Neural crest cell (in vitro differentiated cells): ENCODE measurements at regions not wholly inside any gene's neighbourhood (a gene's known extent, or its start where the extent isn't known, plus 50 kb on each side); places are given as distances from the start of the nearest gene placed in this dataset.

Experiments used
- DNase-seq: peaks from one replicate; pipeline ENCODE4 v3.0.0; 2021; ENCODE audit warnings: low read depth, mixed read lengths, low spot score
- H3K27ac Mint-ChIP-seq: one replicate; pipeline ENCODE4 v1.8.0; 2021; ENCODE audit warnings: mild to moderate bottlenecking, mixed read lengths; ENCODE audit not compliant: unreplicated experiment
- H3K27me3 Mint-ChIP-seq: 2 replicates; pipeline ENCODE4 v1.8.0; 2021; ENCODE audit warnings: low read depth, mild to moderate bottlenecking, mixed read lengths
- H3K36me3 Mint-ChIP-seq: 2 replicates; pipeline ENCODE4 v1.8.0; 2021; ENCODE audit warnings: low read depth, mild to moderate bottlenecking, mixed read lengths
- H3K4me1 Mint-ChIP-seq: 2 replicates; pipeline ENCODE4 v1.8.0; 2021; ENCODE audit warnings: mixed read lengths
- H3K4me3 Mint-ChIP-seq: one replicate; pipeline ENCODE4 v1.8.0; 2021; ENCODE audit warnings: mild to moderate bottlenecking, mixed read lengths
- H3K9me3 Mint-ChIP-seq: 2 replicates; pipeline ENCODE4 v1.8.0; 2021; ENCODE audit warnings: mixed read lengths
- TF ChIP-seq, protein P1 (sequence below): fragments of 200-600 bp; sonication (generic); conservative IDR thresholded peaks from 2 replicates; pipeline ENCODE4 v1.5.0; 2021; ENCODE audit warnings: antibody characterized with exemption, mild to moderate bottlenecking

DNA sequence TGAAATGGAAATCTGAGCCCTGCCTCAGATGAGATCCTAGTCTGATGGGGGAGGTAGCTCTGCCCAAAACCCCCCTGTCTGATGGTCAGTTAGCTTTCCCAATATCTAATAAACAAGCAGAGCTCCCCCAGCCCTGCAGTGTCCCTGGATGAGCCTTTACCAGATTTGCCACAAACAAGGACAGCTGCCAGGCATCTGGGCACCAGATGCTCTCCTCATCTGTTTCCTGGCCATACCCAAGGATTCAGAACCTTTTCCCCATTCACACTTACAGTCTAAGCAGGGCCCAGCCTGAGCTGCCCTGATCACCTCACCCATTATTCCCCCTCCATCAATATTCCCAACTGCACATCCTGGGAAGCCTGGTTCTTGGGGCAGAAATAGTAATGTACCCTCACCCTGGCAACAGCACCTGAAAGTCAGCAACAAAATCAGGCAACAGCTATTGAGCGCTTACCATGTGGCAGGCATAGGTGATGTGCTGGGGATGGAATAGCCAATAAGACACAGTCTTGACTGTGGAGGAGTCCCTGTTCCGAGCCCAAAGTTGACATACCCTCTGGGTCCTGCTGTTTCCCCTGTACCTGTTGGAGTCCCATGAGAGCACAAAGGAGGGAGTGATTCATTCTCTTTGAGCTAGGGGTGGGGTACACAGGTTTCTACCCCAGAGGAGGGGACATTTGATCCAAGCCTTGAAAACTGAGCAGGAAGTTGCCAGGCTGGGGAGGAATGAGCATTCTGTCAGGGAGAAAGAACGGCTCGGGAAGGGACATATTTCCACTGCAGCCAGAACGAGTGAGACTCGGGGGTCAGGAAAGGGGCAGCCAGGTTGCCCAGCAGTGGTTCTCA is 147.4 kb downstream of the TMEM132E start:
- no peak overlapping the region for H3K27ac Mint-ChIP-seq
- peaks cover 9% of the 10 kb centered on the region for H3K4me1 Mint-ChIP-seq
- H3K4me3 Mint-ChIP-seq, result no peak overlapping the region
- DNase-seq, result no peak
- H3K27me3 Mint-ChIP-seq, result peaks cover 44% of the 10 kb centered on the region
- TF ChIP-seq, protein P1, sequence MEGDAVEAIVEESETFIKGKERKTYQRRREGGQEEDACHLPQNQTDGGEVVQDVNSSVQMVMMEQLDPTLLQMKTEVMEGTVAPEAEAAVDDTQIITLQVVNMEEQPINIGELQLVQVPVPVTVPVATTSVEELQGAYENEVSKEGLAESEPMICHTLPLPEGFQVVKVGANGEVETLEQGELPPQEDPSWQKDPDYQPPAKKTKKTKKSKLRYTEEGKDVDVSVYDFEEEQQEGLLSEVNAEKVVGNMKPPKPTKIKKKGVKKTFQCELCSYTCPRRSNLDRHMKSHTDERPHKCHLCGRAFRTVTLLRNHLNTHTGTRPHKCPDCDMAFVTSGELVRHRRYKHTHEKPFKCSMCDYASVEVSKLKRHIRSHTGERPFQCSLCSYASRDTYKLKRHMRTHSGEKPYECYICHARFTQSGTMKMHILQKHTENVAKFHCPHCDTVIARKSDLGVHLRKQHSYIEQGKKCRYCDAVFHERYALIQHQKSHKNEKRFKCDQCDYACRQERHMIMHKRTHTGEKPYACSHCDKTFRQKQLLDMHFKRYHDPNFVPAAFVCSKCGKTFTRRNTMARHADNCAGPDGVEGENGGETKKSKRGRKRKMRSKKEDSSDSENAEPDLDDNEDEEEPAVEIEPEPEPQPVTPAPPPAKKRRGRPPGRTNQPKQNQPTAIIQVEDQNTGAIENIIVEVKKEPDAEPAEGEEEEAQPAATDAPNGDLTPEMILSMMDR, result no peak
- H3K36me3 Mint-ChIP-seq, result no peaks in the 10 kb centered on the region
- peaks cover under 1% of the 10 kb centered on the region for H3K9me3 Mint-ChIP-seq

DNA sequence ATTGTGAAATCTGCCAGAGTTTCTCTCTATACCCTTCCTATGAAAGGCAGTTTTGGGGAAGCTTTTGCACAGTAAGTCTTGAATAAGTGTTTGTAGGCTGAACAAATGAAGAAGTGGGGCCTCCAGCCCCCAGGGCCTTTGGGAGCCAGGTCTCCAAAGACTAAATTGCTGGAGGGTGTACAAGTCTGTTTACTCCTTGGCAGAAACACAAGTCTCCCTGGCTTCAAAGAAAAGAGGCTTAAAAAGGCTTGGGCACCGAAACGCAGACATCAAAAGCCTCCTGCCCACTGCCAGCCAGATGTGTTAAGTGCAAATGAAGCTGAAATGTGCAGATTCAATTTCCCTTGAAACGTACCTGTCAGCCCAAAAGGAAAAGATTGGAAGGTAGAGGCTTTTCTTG is 146.3 kb downstream of the TMEM132E start:
- Mint-ChIP-seq H3K9me3 (no peaks in the 10 kb centered on the region), H3K27ac (no peak overlapping the region), H3K36me3 (no peaks in the 10 kb centered on the region), H3K4me3 (no peak overlapping the region), H3K27me3 (peaks cover 46% of the 10 kb centered on the region), H3K4me1 (peaks cover 9% of the 10 kb centered on the region)
- TF ChIP-seq, protein P1, result no peak
- DNase-seq, result no peak

- no peak for DNase-seq
- TF ChIP-seq, protein P1, result no peak
- Mint-ChIP-seq H3K27ac (no peak overlapping the region), H3K27me3 (peaks cover 48% of the 10 kb centered on the region), H3K4me3 (no peak overlapping the region), H3K36me3 (no peaks in the 10 kb centered on the region), H3K9me3 (no peaks in the 10 kb centered on the region), H3K4me1 (peaks cover 9% of the 10 kb centered on the region)
These were observed 145.6 kb downstream of the TMEM132E start for GRCh38 chr17:34725008-34725407.

GRCh38 chr17:34723875-34724274 is 144.5 kb downstream of the TMEM132E start:
- DNase-seq, result no peak
- Mint-ChIP-seq H3K4me3 (no peak overlapping the region), H3K27me3 (peaks cover 48% of the 10 kb centered on the region), H3K9me3 (no peaks in the 10 kb centered on the region), H3K36me3 (no peaks in the 10 kb centered on the region), H3K4me1 (peaks cover 9% of the 10 kb centered on the region), H3K27ac (no peak overlapping the region)
- TF ChIP-seq, protein P1, result no peak

DNA sequence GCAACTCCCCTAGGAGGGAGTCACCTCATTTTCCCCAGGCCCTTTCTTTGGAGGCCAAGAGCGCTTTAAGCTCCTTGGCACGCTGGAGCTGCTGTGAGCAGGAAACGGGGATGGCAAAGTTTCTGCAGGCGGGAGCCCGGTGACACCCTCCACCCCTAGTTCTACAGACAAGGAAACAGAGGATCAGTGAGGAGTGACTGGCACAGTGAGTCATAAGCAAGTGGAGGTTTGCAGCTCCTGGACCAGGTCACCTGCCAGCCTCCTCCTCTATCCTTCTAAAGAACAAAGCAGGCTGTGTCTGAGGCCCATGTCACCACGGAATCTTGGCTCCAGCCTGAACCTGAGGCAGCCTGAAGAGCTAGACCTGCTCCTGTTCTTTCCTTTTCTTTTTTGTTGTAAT is 141.9 kb downstream of the TMEM132E start:
- no peak overlapping the region for H3K4me3 Mint-ChIP-seq
- H3K4me1 Mint-ChIP-seq, result peaks cover 9% of the 10 kb centered on the region
- no peak overlapping the region for H3K27ac Mint-ChIP-seq
- H3K27me3 Mint-ChIP-seq, result peaks cover 43% of the 10 kb centered on the region
- DNase-seq, result no peak
- TF ChIP-seq, protein P1, result no peak
- H3K9me3 Mint-ChIP-seq, result no peaks in the 10 kb centered on the region
- no peaks in the 10 kb centered on the region for H3K36me3 Mint-ChIP-seq
